Putamen (tissue), 1 donor: ENCODE measurements at regions not wholly inside any gene's neighbourhood (a gene's known extent, or its start where the extent isn't known, plus 50 kb on each side); places are given as distances from the start of the nearest gene placed in this dataset.

ENCODE experiments used
- DNase-seq: peaks from one replicate; pipeline ENCODE4 v3.0.0-alpha.2; 2016; ENCODE audit warnings: low spot score

GRCh38 chr21:27021046-27021445, 54.2 kb upstream of the ADAMTS5 start:
- DNase-seq: no peak

GRCh38 chr21:27017246-27017645, 50.4 kb upstream of the ADAMTS5 start:
- DNase-seq: no peak
